ENCODE measurements at regions not wholly inside any gene's neighbourhood (a gene's known extent, or its start where the extent isn't known, plus 50 kb on each side); places are given as distances from the start of the nearest gene placed in this dataset.
"Not testable (repeated sequence)": the region's sequence is repeated elsewhere in the genome, so short reads cannot be mapped to it uniquely, and the experiment has no call there.

DNA sequence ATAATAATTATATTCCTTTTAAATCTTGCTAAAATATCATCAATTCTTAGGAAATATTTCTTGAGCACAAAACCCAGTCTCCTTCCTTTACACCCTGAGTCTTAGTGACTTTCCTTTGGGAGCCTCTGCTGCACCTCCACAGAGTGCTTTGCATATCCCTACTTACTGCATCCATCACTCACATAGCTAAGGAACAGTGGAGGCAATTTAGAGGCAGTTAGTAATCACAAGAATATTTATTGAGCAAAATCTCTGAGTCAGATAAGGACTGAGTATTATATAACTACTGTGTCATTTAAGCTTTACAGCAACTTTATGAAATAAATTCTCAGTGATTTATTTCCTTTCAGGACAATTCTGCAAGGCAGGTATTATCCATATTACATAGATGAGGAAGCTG lies 327.7 kb downstream of the TMX3 start:
- no peaks in the 10 kb centered on the region for H3K9me3 ChIP-seq (ENCODE audit: control insufficient read depth, insufficient read depth, low read depth, low read length)
- no peak overlapping the region for H3K9ac ChIP-seq (ENCODE audit: insufficient read depth, low read length)
- peak in 1 of 2 donors; percentile 55 for DNase-seq (ENCODE audit: low read depth in 2 of 2)
- no peak overlapping the region for H3K4me2 ChIP-seq (ENCODE audit: extremely low read depth, insufficient read depth, low read length)
- H3K79me2 ChIP-seq (ENCODE audit: control insufficient read depth, insufficient read depth, low read length), result no peaks in the 10 kb centered on the region
- H3K27ac ChIP-seq (ENCODE audit: insufficient read depth, low read length), result no peak overlapping the region
- H3K27me3 ChIP-seq (ENCODE audit: control insufficient read depth, insufficient read depth, low read length), result no peaks in the 10 kb centered on the region
- TF ChIP-seq, protein P1, sequence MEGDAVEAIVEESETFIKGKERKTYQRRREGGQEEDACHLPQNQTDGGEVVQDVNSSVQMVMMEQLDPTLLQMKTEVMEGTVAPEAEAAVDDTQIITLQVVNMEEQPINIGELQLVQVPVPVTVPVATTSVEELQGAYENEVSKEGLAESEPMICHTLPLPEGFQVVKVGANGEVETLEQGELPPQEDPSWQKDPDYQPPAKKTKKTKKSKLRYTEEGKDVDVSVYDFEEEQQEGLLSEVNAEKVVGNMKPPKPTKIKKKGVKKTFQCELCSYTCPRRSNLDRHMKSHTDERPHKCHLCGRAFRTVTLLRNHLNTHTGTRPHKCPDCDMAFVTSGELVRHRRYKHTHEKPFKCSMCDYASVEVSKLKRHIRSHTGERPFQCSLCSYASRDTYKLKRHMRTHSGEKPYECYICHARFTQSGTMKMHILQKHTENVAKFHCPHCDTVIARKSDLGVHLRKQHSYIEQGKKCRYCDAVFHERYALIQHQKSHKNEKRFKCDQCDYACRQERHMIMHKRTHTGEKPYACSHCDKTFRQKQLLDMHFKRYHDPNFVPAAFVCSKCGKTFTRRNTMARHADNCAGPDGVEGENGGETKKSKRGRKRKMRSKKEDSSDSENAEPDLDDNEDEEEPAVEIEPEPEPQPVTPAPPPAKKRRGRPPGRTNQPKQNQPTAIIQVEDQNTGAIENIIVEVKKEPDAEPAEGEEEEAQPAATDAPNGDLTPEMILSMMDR (conservative IDR thresholded peaks at IDR 0.05 in 1 of 2, IDR thresholded peaks at IDR 0.05 in 1 of 2; ENCODE audit: low read depth in 1 of 2, low read length in 2 of 2), result no peak
- TF ChIP-seq EZH2 (IDR thresholded peaks at IDR 0.05; ENCODE audit: low read length, missing control alignments), result no peak
- H4K20me1 ChIP-seq (ENCODE audit: control insufficient read depth, extremely low read depth, insufficient read depth, low read length), result no peaks in the 10 kb centered on the region
- no peak overlapping the region for H2AFZ ChIP-seq (ENCODE audit: low read length)
- H3K4me1 ChIP-seq (ENCODE audit: control insufficient read depth, extremely low read depth, insufficient read depth, low read length), result no peaks in the 10 kb centered on the region
- H3K4me3 ChIP-seq (replicated peaks in 1 of 4; ENCODE audit: control extremely low read depth in 1 of 4, insufficient read depth in 1 of 4, low read depth in 3 of 4, low read length in 4 of 4), result no peak overlapping the region
- no peaks in the 10 kb centered on the region for H3K36me3 ChIP-seq (ENCODE audit: control insufficient read depth, insufficient read depth, low read length)

DNA sequence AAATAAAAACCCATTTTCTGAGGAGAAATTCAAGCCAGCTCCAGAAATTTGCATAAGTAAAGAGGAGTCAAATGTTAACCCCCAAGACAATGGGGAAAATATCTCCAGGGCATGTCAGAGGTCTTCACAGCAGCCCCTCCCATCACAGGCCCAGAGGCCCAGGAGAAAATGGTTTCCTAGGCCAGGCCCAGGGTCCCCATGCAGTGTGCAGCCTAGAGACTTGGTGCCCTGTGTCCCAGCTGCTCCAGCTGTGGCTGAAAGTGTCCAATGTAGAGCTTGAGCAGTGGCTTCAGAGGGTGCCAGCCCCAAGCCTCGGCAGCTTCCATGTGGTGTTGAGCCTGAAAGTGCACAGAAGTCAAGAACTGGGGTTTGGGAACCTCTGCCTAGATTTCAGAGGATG lies 330.9 kb downstream of the TMX3 start:
- not testable (repeated sequence) for H3K9me3 ChIP-seq (ENCODE audit: control insufficient read depth, insufficient read depth, low read depth, low read length); H3K36me3 ChIP-seq (ENCODE audit: control insufficient read depth, insufficient read depth, low read length); H3K4me2 ChIP-seq (ENCODE audit: extremely low read depth, insufficient read depth, low read length); H4K20me1 ChIP-seq (ENCODE audit: control insufficient read depth, extremely low read depth, insufficient read depth, low read length); H3K27me3 ChIP-seq (ENCODE audit: control insufficient read depth, insufficient read depth, low read length); H3K27ac ChIP-seq (ENCODE audit: insufficient read depth, low read length); H3K4me3 ChIP-seq (replicated peaks in 1 of 4; ENCODE audit: control extremely low read depth in 1 of 4, insufficient read depth in 1 of 4, low read depth in 3 of 4, low read length in 4 of 4); H3K9ac ChIP-seq (ENCODE audit: insufficient read depth, low read length); H2AFZ ChIP-seq (ENCODE audit: low read length); H3K4me1 ChIP-seq (ENCODE audit: control insufficient read depth, extremely low read depth, insufficient read depth, low read length); DNase-seq (ENCODE audit: low read depth in 2 of 2); H3K79me2 ChIP-seq (ENCODE audit: control insufficient read depth, insufficient read depth, low read length)

DNA sequence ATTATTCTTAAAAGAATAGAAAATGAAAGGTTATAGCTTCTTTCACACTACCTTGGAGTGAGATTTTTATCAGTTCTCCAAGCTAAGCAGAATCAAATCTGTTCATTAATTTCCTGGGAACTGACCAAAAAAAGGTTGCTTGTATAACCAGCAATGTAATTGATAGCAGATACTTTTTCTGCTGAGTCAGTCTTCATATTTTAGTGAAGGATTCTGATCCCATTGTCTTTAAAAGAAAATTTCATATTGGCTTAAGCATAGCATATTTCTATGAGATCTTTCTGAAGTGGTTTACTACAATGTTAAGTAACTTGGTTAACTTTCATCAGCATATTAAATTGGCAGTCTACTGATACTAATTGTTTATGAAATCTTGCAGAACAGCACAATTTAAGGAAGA lies 338.0 kb downstream of the TMX3 start:
- Histone ChIP-seq H3K79me2 (ENCODE audit: control insufficient read depth, insufficient read depth, low read length) (no peaks in the 10 kb centered on the region), H3K27ac (ENCODE audit: insufficient read depth, low read length) (no peak overlapping the region), H3K9ac (ENCODE audit: insufficient read depth, low read length) (no peak overlapping the region), H3K4me3 (replicated peaks in 1 of 4; ENCODE audit: control extremely low read depth in 1 of 4, insufficient read depth in 1 of 4, low read depth in 3 of 4, low read length in 4 of 4) (no peak overlapping the region), H4K20me1 (ENCODE audit: control insufficient read depth, extremely low read depth, insufficient read depth, low read length) (no peaks in the 10 kb centered on the region), H3K4me1 (ENCODE audit: control insufficient read depth, extremely low read depth, insufficient read depth, low read length) (no peaks in the 10 kb centered on the region), H3K4me2 (ENCODE audit: extremely low read depth, insufficient read depth, low read length) (no peak overlapping the region), H3K36me3 (ENCODE audit: control insufficient read depth, insufficient read depth, low read length) (no peaks in the 10 kb centered on the region), H3K27me3 (ENCODE audit: control insufficient read depth, insufficient read depth, low read length) (no peaks in the 10 kb centered on the region), H2AFZ (ENCODE audit: low read length) (no peak overlapping the region), H3K9me3 (ENCODE audit: control insufficient read depth, insufficient read depth, low read depth, low read length) (no peaks in the 10 kb centered on the region)
- no peak for DNase-seq (ENCODE audit: low read depth in 2 of 2)
- TF ChIP-seq, protein P1 (conservative IDR thresholded peaks at IDR 0.05 in 1 of 2, IDR thresholded peaks at IDR 0.05 in 1 of 2; ENCODE audit: low read depth in 1 of 2, low read length in 2 of 2), result no peak
- no peak for TF ChIP-seq EZH2 (IDR thresholded peaks at IDR 0.05; ENCODE audit: low read length, missing control alignments)

DNA sequence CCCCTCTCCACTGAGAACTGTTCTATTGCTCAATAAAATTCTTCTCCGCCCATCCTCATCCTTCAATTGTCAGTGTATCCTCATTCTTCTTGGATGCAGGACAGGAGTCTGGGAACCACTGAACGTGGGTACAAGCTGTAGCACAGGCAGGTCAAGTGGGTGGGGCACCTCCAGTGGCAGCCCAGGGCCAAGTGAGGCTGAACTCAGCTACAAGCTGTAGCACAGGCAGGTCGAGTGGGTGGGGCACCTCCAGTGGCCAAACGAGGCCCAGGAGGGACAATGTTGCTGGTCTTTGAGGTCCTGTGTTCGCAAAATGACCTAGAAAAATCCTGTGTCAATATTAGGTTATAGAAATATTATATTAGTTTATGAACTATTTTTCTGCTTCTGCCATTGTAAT lies 352.0 kb downstream of the TMX3 start:
- H2AFZ ChIP-seq (ENCODE audit: low read length), result no peak overlapping the region
- no peaks in the 10 kb centered on the region for H4K20me1 ChIP-seq (ENCODE audit: control insufficient read depth, extremely low read depth, insufficient read depth, low read length)
- no peak overlapping the region for H3K27ac ChIP-seq (ENCODE audit: insufficient read depth, low read length)
- no peak overlapping the region for H3K4me3 ChIP-seq (replicated peaks in 1 of 4; ENCODE audit: control extremely low read depth in 1 of 4, insufficient read depth in 1 of 4, low read depth in 3 of 4, low read length in 4 of 4)
- H3K9me3 ChIP-seq (ENCODE audit: control insufficient read depth, insufficient read depth, low read depth, low read length), result no peaks in the 10 kb centered on the region
- no peaks in the 10 kb centered on the region for H3K4me1 ChIP-seq (ENCODE audit: control insufficient read depth, extremely low read depth, insufficient read depth, low read length)
- H3K27me3 ChIP-seq (ENCODE audit: control insufficient read depth, insufficient read depth, low read length), result no peaks in the 10 kb centered on the region
- H3K36me3 ChIP-seq (ENCODE audit: control insufficient read depth, insufficient read depth, low read length), result no peaks in the 10 kb centered on the region
- DNase-seq (ENCODE audit: low read depth in 2 of 2), result no peak
- no peak overlapping the region for H3K4me2 ChIP-seq (ENCODE audit: extremely low read depth, insufficient read depth, low read length)
- no peak overlapping the region for H3K9ac ChIP-seq (ENCODE audit: insufficient read depth, low read length)
- TF ChIP-seq, protein P1 (conservative IDR thresholded peaks at IDR 0.05 in 1 of 2, IDR thresholded peaks at IDR 0.05 in 1 of 2; ENCODE audit: low read depth in 1 of 2, low read length in 2 of 2), result no peak
- TF ChIP-seq EZH2 (IDR thresholded peaks at IDR 0.05; ENCODE audit: low read length, missing control alignments), result no peak
- no peaks in the 10 kb centered on the region for H3K79me2 ChIP-seq (ENCODE audit: control insufficient read depth, insufficient read depth, low read length)
